Activated T-helper 17 cell treated with anti-CD3 and anti-CD28 coated beads, Interleukin-2, amount 50 U/mL, for 72 hours (primary cell): ENCODE measurements at regions not wholly inside any gene's neighbourhood (a gene's known extent, or its start where the extent isn't known, plus 50 kb on each side); places are given as distances from the start of the nearest gene placed in this dataset.

Experiments
- ATAC-seq: fragments of 150-1000 bp; cut with Tn5 transposase; replicated peaks from 2 replicates; pipeline ENCODE4 v1.10.0; 2021; ENCODE audit warnings: mild to moderate bottlenecking, moderate library complexity
- H3K27ac Mint-ChIP-seq: one replicate; pipeline ENCODE4 v1.8.0; 2022; ENCODE audit warnings: mixed read lengths
- H3K27me3 Mint-ChIP-seq: one replicate; pipeline ENCODE4 v1.8.0; 2022; ENCODE audit warnings: mixed read lengths
- H3K36me3 Mint-ChIP-seq: one replicate; pipeline ENCODE4 v1.8.0; 2022; ENCODE audit warnings: low read depth, mild to moderate bottlenecking, mixed read lengths
- H3K4me1 Mint-ChIP-seq: one replicate; pipeline ENCODE4 v1.8.0; 2022; ENCODE audit warnings: mixed read lengths
- H3K4me3 Mint-ChIP-seq: one replicate; pipeline ENCODE4 v1.8.0; 2022; ENCODE audit warnings: mild to moderate bottlenecking, mixed read lengths
- H3K9me3 Mint-ChIP-seq: one replicate; pipeline ENCODE4 v1.8.0; 2022; ENCODE audit warnings: mixed read lengths

- Mint-ChIP-seq H3K4me3 (no peak overlapping the region), H3K27ac (no peak overlapping the region), H3K27me3 (no peaks in the 10 kb centered on the region), H3K4me1 (no peaks in the 10 kb centered on the region), H3K36me3 (no peaks in the 10 kb centered on the region), H3K9me3 (peaks cover 7% of the 10 kb centered on the region)
- no peak for ATAC-seq
These were observed 1283.7 kb upstream of the ADGRL2 start for GRCh38 chr1:80517062-80517461.

- no peaks in the 10 kb centered on the region for H3K4me1 Mint-ChIP-seq
These were observed 1290.7 kb upstream of the ADGRL2 start for GRCh38 chr1:80509965-80510522.

GRCh38 chr1:80506216-80506615 is 1294.5 kb upstream of the ADGRL2 start:
- H3K4me1 Mint-ChIP-seq: no peaks in the 10 kb centered on the region
- ATAC-seq: no peak
- peaks cover 8% of the 10 kb centered on the region for H3K9me3 Mint-ChIP-seq
- H3K36me3 Mint-ChIP-seq: no peaks in the 10 kb centered on the region
- no peak overlapping the region for H3K27ac Mint-ChIP-seq
- no peak overlapping the region for H3K4me3 Mint-ChIP-seq
- no peaks in the 10 kb centered on the region for H3K27me3 Mint-ChIP-seq

More at GRCh38 chr1:80509965-80510522, 1290.7 kb upstream of the ADGRL2 start:
- H3K27ac Mint-ChIP-seq: no peak overlapping the region
- H3K27me3 Mint-ChIP-seq: no peaks in the 10 kb centered on the region
- ATAC-seq: no peak
- H3K9me3 Mint-ChIP-seq: peaks cover 4% of the 10 kb centered on the region
- H3K36me3 Mint-ChIP-seq: no peaks in the 10 kb centered on the region
- H3K4me3 Mint-ChIP-seq: no peak overlapping the region

GRCh38 chr1:80498673-80499072 is 1302.1 kb upstream of the ADGRL2 start:
- ATAC-seq: no peak

GRCh38 chr1:80495806-80496205 is 1304.9 kb upstream of the ADGRL2 start:
- Mint-ChIP-seq H3K4me3 (no peak overlapping the region), H3K9me3 (peaks cover 3% of the 10 kb centered on the region), H3K4me1 (no peaks in the 10 kb centered on the region), H3K27ac (no peak overlapping the region), H3K27me3 (no peaks in the 10 kb centered on the region), H3K36me3 (no peaks in the 10 kb centered on the region)
- ATAC-seq: no peak

More at GRCh38 chr1:80498673-80499072, 1302.1 kb upstream of the ADGRL2 start:
- peaks cover 3% of the 10 kb centered on the region for H3K9me3 Mint-ChIP-seq
- H3K4me3 Mint-ChIP-seq: no peak overlapping the region
- no peaks in the 10 kb centered on the region for H3K27me3 Mint-ChIP-seq
- no peaks in the 10 kb centered on the region for H3K36me3 Mint-ChIP-seq
- no peak overlapping the region for H3K27ac Mint-ChIP-seq
- H3K4me1 Mint-ChIP-seq: no peaks in the 10 kb centered on the region

- H3K27ac Mint-ChIP-seq: no peak overlapping the region
- H3K4me3 Mint-ChIP-seq: no peak overlapping the region
- no peaks in the 10 kb centered on the region for H3K27me3 Mint-ChIP-seq
- no peak for ATAC-seq
- H3K36me3 Mint-ChIP-seq: no peaks in the 10 kb centered on the region
- peaks cover 4% of the 10 kb centered on the region for H3K9me3 Mint-ChIP-seq
- H3K4me1 Mint-ChIP-seq: no peaks in the 10 kb centered on the region
These were observed 1328.6 kb upstream of the ADGRL2 start for GRCh38 chr1:80472145-80472544.

- H3K4me3 Mint-ChIP-seq: no peak overlapping the region
- ATAC-seq: no peak
- H3K4me1 Mint-ChIP-seq: no peaks in the 10 kb centered on the region
These were observed 1332.4 kb upstream of the ADGRL2 start for GRCh38 chr1:80468356-80468755.

GRCh38 chr1:80462006-80462405 is 1338.7 kb upstream of the ADGRL2 start:
- ATAC-seq: no peak
- Mint-ChIP-seq H3K4me1 (no peaks in the 10 kb centered on the region), H3K4me3 (no peak overlapping the region)

More at GRCh38 chr1:80468356-80468755, 1332.4 kb upstream of the ADGRL2 start:
- no peaks in the 10 kb centered on the region for H3K27me3 Mint-ChIP-seq
- H3K9me3 Mint-ChIP-seq: peaks cover 12% of the 10 kb centered on the region
- H3K36me3 Mint-ChIP-seq: no peaks in the 10 kb centered on the region
- no peak overlapping the region for H3K27ac Mint-ChIP-seq

GRCh38 chr1:80457409-80457808 is 1343.3 kb upstream of the ADGRL2 start:
- H3K36me3 Mint-ChIP-seq: no peaks in the 10 kb centered on the region
- ATAC-seq: no peak
- H3K4me3 Mint-ChIP-seq: no peak overlapping the region
- peaks cover 10% of the 10 kb centered on the region for H3K9me3 Mint-ChIP-seq
- no peaks in the 10 kb centered on the region for H3K4me1 Mint-ChIP-seq
- H3K27me3 Mint-ChIP-seq: no peaks in the 10 kb centered on the region
- no peak overlapping the region for H3K27ac Mint-ChIP-seq

More at GRCh38 chr1:80462006-80462405, 1338.7 kb upstream of the ADGRL2 start:
- Mint-ChIP-seq H3K36me3 (no peaks in the 10 kb centered on the region), H3K27me3 (no peaks in the 10 kb centered on the region), H3K27ac (no peak overlapping the region), H3K9me3 (peaks cover 20% of the 10 kb centered on the region)

- no peaks in the 10 kb centered on the region for H3K4me1 Mint-ChIP-seq
- no peak overlapping the region for H3K27ac Mint-ChIP-seq
- no peak overlapping the region for H3K4me3 Mint-ChIP-seq
- ATAC-seq: no peak
- H3K9me3 Mint-ChIP-seq: peaks cover 11% of the 10 kb centered on the region
- H3K27me3 Mint-ChIP-seq: no peaks in the 10 kb centered on the region
- H3K36me3 Mint-ChIP-seq: no peaks in the 10 kb centered on the region
These were observed 1347.0 kb upstream of the ADGRL2 start for GRCh38 chr1:80453775-80454174.

- Mint-ChIP-seq H3K36me3 (no peaks in the 10 kb centered on the region), H3K4me3 (no peak overlapping the region)
- no peak for ATAC-seq
These were observed 1350.0 kb upstream of the ADGRL2 start for GRCh38 chr1:80450711-80451110.

GRCh38 chr1:80448081-80448480 is 1352.7 kb upstream of the ADGRL2 start:
- Mint-ChIP-seq H3K9me3 (peaks cover 18% of the 10 kb centered on the region), H3K4me1 (no peaks in the 10 kb centered on the region), H3K4me3 (no peak overlapping the region), H3K27me3 (no peaks in the 10 kb centered on the region), H3K36me3 (no peaks in the 10 kb centered on the region), H3K27ac (no peak overlapping the region)
- no peak for ATAC-seq

More at GRCh38 chr1:80450711-80451110, 1350.0 kb upstream of the ADGRL2 start:
- no peak overlapping the region for H3K27ac Mint-ChIP-seq
- peaks cover 9% of the 10 kb centered on the region for H3K9me3 Mint-ChIP-seq
- no peaks in the 10 kb centered on the region for H3K4me1 Mint-ChIP-seq
- H3K27me3 Mint-ChIP-seq: no peaks in the 10 kb centered on the region

- H3K27me3 Mint-ChIP-seq: no peaks in the 10 kb centered on the region
- no peak for ATAC-seq
- no peaks in the 10 kb centered on the region for H3K36me3 Mint-ChIP-seq
- H3K4me1 Mint-ChIP-seq: no peaks in the 10 kb centered on the region
- H3K4me3 Mint-ChIP-seq: no peak overlapping the region
- peaks cover 18% of the 10 kb centered on the region for H3K9me3 Mint-ChIP-seq
- H3K27ac Mint-ChIP-seq: no peak overlapping the region
These were observed 1353.2 kb upstream of the ADGRL2 start for GRCh38 chr1:80447526-80447925.

- Mint-ChIP-seq H3K36me3 (no peaks in the 10 kb centered on the region), H3K27me3 (no peaks in the 10 kb centered on the region), H3K9me3 (peaks cover 9% of the 10 kb centered on the region), H3K27ac (no peak overlapping the region), H3K4me3 (no peak overlapping the region), H3K4me1 (no peaks in the 10 kb centered on the region)
- ATAC-seq: no peak
These were observed 1355.7 kb upstream of the ADGRL2 start for GRCh38 chr1:80445033-80445432.

- Mint-ChIP-seq H3K4me1 (no peaks in the 10 kb centered on the region), H3K4me3 (no peak overlapping the region), H3K27me3 (no peaks in the 10 kb centered on the region), H3K36me3 (no peaks in the 10 kb centered on the region), H3K9me3 (peaks cover 10% of the 10 kb centered on the region), H3K27ac (no peak overlapping the region)
- ATAC-seq: no peak
These were observed 1356.6 kb upstream of the ADGRL2 start for GRCh38 chr1:80444171-80444570.

- ATAC-seq: no peak
- Mint-ChIP-seq H3K4me3 (no peak overlapping the region), H3K27me3 (no peaks in the 10 kb centered on the region), H3K4me1 (no peaks in the 10 kb centered on the region), H3K36me3 (no peaks in the 10 kb centered on the region), H3K27ac (no peak overlapping the region), H3K9me3 (peaks cover 13% of the 10 kb centered on the region)
These were observed 1359.1 kb upstream of the ADGRL2 start for GRCh38 chr1:80441664-80442063.
